ENCODE measurements at regions not wholly inside any gene's neighbourhood (a gene's known extent, or its start where the extent isn't known, plus 50 kb on each side); places are given as distances from the start of the nearest gene placed in this dataset.

GRCh38 chr19:31583148-31583547, 233.9 kb upstream of the TSHZ3 start:
- TF ChIP-seq CTCF (IDR thresholded peaks at IDR 0.05) (no peak), POLR2A (IDR thresholded peaks at IDR 0.05) (no peak), POLR2AphosphoS5 (IDR thresholded peaks at IDR 0.05; ENCODE audit: insufficient read depth in 1 of 2, low read depth in 1 of 2) (no peak)
